Naive B cell (primary cell): ENCODE measurements at regions not wholly inside any gene's neighbourhood (a gene's known extent, or its start where the extent isn't known, plus 50 kb on each side); places are given as distances from the start of the nearest gene placed in this dataset.
"Not testable (repeated sequence)": the region's sequence is repeated elsewhere in the genome, so short reads cannot be mapped to it uniquely, and the experiment has no call there.

Experiments
- ATAC-seq, 2 donors: fragments of 150-1000 bp; cut with Tn5 transposase; 2 replicates each; pipeline ENCODE4 v1.10.0; 2021; ENCODE audit warnings: low read depth in 2 of 2, mild to moderate bottlenecking in 2 of 2, moderate library complexity in 2 of 2
- DNase-seq: peaks from one replicate; pipeline ENCODE4 v3.0.0; 2022
- H3K27ac Mint-ChIP-seq, 6 donors: one replicate each; pipeline ENCODE4 v1.8.0; 2020 to 2022; ENCODE audit warnings: mild to moderate bottlenecking in 6 of 6, mixed read lengths in 6 of 6, moderate library complexity in 5 of 6, inconsistent platforms in 2 of 6
- H3K27me3 Mint-ChIP-seq, 3 donors: one replicate each; pipeline ENCODE4 v1.8.0; 2021 to 2022; ENCODE audit warnings: mixed read lengths in 3 of 3, mild to moderate bottlenecking in 1 of 3
- H3K36me3 Mint-ChIP-seq, 2 donors: one replicate each; pipeline ENCODE4 v1.8.0; 2020 to 2022; ENCODE audit warnings: mixed read lengths in 2 of 2, inconsistent platforms in 1 of 2, mild to moderate bottlenecking in 1 of 2
- H3K4me1 Mint-ChIP-seq, 3 donors: one replicate each; pipeline ENCODE4 v1.8.0; 2020 to 2022; ENCODE audit warnings: mixed read lengths in 3 of 3, inconsistent platforms in 1 of 3, mild to moderate bottlenecking in 1 of 3, moderate library complexity in 1 of 3
- H3K4me3 Mint-ChIP-seq, 8 donors: one replicate each; pipeline ENCODE4 v1.8.0; 2020 to 2022; ENCODE audit warnings: mild to moderate bottlenecking in 8 of 8, mixed read lengths in 8 of 8, moderate library complexity in 8 of 8, inconsistent platforms in 2 of 8
- H3K9me3 Mint-ChIP-seq, 7 donors: one replicate each; pipeline ENCODE4 v1.8.0; 2020 to 2022; ENCODE audit warnings: mixed read lengths in 7 of 7, mild to moderate bottlenecking in 5 of 7, inconsistent platforms in 2 of 7, moderate library complexity in 1 of 7

DNA sequence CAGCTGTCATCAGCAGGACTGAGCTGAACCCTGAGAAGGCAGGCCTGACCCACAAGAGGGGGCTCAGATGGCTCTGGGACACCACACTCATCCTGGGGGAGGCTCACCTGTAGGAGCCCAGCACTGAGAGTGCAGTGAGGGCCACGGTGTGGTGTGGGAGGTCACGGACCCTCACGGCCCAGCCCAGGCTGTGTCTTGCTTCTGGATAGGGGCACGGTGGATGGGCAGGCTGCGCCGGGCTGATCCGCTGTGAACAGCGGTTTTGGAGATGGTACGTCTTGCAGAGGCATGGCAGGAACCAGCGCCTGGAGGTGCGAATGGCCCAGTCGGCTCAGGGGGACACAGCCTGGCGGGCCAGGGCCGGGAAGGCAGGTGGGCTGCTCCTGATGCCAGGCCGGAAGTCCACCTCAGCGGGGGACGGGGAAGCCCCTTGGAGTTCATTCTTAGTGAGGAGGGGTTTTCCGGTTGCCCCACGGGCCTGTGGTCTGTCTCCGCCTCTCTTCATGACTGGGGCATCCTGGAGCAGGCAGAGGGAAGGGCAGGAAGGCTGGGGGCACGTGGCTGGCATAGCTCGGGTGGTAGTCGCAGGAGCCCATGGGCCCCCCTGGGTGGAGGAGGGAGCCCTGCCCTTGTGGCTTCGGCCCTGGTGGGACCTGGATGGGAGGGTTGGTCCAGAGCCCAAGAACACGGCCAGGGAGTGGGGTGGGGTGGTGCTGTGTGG is 112.5 kb downstream of the UNCX start:
- H3K27ac Mint-ChIP-seq, result no peak overlapping the region
- ATAC-seq (no peak), DNase-seq (no peak)
- H3K4me1 Mint-ChIP-seq, result no peaks in the 10 kb centered on the region
- H3K4me3 Mint-ChIP-seq, result no peak overlapping the region
- H3K27me3 Mint-ChIP-seq, result peaks cover under 1 to 34% (median 34%) of the 10 kb centered on the region in 3 donors
- peaks cover 0 to 6% (median 4%) of the 10 kb centered on the region in 7 donors for H3K9me3 Mint-ChIP-seq
- no peaks in the 10 kb centered on the region for H3K36me3 Mint-ChIP-seq

DNA sequence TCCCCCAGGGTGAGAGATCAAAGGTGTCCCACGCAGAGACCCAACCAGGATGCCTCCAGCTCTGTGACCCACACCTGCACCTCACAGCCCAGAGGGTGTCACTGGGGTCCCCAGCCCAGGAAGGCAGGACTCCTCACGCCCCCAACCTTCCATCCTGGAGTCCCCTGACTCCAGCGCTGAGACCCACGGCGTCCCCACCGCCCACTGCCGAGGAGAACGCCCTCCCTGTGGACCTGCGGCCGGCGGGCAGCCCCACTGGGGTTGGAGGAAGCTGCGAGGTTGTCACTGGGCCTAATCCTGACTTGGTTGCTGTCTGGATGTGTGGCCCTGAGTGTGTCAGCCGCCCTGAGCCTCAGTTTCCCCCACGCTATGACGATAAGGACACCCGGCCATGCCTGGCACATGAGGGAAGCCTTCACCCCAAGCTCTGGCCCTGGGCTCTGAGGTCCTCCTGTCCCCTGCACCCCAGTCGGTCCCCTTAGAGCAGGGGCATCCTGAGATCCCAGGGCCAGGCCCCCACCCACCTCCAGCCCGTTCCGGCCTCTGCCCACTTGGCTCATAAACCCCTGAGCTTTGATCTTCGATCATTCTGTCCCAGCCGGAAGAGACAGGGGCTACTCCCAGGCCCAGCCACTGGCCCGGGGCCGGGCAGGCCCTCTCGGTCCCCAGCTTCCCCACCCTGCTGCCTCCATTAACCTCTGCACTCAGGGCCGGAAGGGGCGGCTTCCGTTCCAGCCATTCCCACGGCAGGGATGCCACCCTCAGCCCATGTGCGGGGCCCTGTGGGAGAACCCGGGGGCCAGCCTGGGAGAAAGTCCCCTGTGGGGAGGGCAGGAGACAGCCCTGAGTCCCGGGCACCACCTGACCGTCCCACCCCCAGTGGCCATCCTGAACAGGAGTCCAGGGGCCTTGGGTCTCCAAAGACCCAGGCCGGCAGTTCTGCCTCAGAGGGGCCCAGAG is 113.2 kb downstream of the MICALL2 start:
- ATAC-seq, result no peak
- H3K4me3 Mint-ChIP-seq, result no peak overlapping the region
- DNase-seq, result no peak
- peaks cover 0 to 6% (median 4%) of the 10 kb centered on the region in 7 donors for H3K9me3 Mint-ChIP-seq
- no peak overlapping the region for H3K27ac Mint-ChIP-seq
- H3K27me3 Mint-ChIP-seq, result peaks cover 7 to 40% (median 35%) of the 10 kb centered on the region in 3 donors
- no peaks in the 10 kb centered on the region for H3K4me1 Mint-ChIP-seq
- H3K36me3 Mint-ChIP-seq, result no peaks in the 10 kb centered on the region

DNA sequence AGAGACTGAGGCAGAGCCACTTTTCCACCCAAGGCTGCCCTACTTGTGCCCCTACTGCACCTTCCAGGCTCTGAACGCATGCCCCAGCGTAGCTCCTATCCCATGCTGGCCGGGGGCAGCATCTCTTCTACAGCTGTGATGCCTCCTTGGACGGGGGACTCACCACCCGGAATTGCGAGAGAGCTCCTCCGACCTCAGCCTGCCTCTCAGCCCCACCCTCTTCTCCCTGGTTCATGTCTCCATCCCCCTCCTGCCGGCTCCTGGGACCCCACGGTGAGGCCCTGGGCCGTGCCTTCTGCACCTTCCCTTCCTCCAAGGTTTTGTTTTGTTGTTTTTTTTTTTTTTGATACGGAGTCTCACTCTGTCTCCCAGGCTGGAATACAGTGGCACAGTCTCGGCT is 112.4 kb downstream of the MICALL2 start:
- Mint-ChIP-seq H3K4me3 (no peak overlapping the region), H3K4me1 (no peaks in the 10 kb centered on the region), H3K27ac (no peak overlapping the region), H3K27me3 (peaks cover 7 to 40% (median 35%) of the 10 kb centered on the region in 3 donors), H3K9me3 (peaks cover 0 to 6% (median 4%) of the 10 kb centered on the region in 7 donors), H3K36me3 (no peaks in the 10 kb centered on the region)
- no peak for ATAC-seq
- DNase-seq, result no peak

DNA sequence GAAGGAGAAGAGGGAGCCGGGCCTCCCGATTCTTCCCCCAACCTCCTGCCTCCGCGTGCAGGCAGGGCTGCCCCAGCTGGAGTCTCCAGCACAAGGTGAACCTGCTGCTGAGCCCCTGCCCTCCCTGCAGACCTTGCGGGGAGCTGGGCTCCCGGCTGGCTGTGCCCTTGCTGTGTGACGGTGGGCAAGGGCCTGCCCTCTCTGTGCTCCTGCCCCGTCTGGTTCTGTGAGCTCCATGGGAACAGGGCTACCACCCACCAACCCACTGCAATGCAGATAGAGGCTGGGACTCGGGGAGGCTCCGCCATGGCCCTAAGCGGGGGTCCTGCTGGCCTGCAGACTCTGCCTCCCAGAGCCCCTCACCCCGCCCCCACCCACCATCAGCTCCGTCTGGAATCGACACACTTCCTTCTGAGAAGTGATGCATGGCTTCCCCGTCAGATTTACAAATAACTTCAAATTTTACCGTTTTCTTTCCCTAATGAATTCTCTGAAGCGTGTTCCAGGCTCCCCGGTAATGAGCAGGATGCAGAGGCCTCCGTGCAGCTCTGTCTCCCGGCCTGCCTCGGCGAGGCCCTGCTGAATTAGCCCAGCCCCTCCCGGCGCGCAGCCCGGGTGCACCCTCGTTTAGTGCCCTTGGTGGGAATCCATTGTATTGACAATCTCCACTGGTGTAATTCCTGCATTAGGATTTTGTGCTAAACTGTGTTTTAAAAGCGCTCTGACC is 111.0 kb downstream of the MICALL2 start:
- ATAC-seq, result no peak
- H3K4me3 Mint-ChIP-seq, result no peak overlapping the region
- no peaks in the 10 kb centered on the region for H3K36me3 Mint-ChIP-seq
- no peak overlapping the region for H3K27ac Mint-ChIP-seq
- no peaks in the 10 kb centered on the region for H3K4me1 Mint-ChIP-seq
- DNase-seq, result no peak
- peaks cover 7 to 40% (median 35%) of the 10 kb centered on the region in 3 donors for H3K27me3 Mint-ChIP-seq
- peaks cover 0 to 3% (median 1%) of the 10 kb centered on the region in 7 donors for H3K9me3 Mint-ChIP-seq

DNA sequence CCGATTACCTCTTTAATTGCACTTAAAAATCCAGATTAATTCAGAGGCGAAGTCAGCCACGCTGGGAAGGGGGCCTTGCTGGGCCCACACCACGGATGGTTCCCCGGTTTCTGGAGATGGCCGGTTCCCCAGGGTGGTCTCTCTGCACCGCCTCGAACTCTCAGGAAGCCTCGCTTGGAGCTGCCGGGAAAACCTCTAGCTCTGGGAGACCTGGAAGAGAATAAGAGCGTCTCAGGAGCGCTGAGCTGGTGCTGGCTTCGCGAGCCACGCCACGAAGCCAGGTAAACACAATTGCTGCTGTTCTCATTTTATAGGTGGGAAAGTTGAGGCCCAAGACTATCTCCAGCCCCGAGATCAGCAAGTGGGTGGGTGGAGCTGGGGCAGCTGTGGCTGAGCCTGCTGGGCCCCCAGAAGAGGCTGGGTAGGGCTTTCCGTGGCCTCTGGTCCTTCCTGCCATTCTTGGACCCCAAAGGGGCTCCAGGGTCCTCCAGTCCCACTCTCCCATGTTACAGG is 110.4 kb downstream of the MICALL2 start:
- H3K27me3 Mint-ChIP-seq, result peaks cover 7 to 40% (median 35%) of the 10 kb centered on the region in 3 donors

DNA sequence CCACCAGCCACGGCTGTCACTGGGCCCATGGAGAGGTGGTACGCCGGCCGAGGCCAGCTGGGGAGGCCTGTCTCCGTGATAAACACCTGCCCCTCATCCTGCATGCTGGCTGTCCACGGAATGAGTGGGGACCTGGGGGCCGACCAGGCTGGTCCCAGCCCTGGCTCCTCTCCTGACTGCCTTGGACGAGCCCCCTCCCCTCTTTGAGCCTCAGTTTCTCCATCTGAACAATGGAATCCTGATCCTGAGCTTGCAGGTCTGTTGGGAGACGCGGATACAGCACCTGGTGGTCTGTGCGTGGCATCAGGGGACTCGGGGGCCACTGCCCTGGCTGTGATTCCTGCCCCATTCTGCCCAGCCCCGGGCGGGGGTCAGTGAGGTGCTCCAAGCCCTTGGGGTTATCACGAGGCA is 109.9 kb downstream of the MICALL2 start:
- no peak for ATAC-seq
- no peak overlapping the region for H3K27ac Mint-ChIP-seq
- DNase-seq, result no peak
- no peaks in the 10 kb centered on the region for H3K9me3 Mint-ChIP-seq
- no peaks in the 10 kb centered on the region for H3K36me3 Mint-ChIP-seq
- no peak overlapping the region for H3K4me3 Mint-ChIP-seq
- peaks cover 7 to 40% (median 35%) of the 10 kb centered on the region in 3 donors for H3K27me3 Mint-ChIP-seq
- H3K4me1 Mint-ChIP-seq, result no peaks in the 10 kb centered on the region

More for the DNA sequence above, 110.4 kb downstream of the MICALL2 start:
- Mint-ChIP-seq H3K36me3 (no peaks in the 10 kb centered on the region), H3K4me1 (no peaks in the 10 kb centered on the region), H3K4me3 (no peak overlapping the region), H3K27ac (no peak overlapping the region), H3K9me3 (peaks cover 0 to under 1% (median 0%) of the 10 kb centered on the region in 7 donors)
- DNase-seq (no peak), ATAC-seq (no peak)

DNA sequence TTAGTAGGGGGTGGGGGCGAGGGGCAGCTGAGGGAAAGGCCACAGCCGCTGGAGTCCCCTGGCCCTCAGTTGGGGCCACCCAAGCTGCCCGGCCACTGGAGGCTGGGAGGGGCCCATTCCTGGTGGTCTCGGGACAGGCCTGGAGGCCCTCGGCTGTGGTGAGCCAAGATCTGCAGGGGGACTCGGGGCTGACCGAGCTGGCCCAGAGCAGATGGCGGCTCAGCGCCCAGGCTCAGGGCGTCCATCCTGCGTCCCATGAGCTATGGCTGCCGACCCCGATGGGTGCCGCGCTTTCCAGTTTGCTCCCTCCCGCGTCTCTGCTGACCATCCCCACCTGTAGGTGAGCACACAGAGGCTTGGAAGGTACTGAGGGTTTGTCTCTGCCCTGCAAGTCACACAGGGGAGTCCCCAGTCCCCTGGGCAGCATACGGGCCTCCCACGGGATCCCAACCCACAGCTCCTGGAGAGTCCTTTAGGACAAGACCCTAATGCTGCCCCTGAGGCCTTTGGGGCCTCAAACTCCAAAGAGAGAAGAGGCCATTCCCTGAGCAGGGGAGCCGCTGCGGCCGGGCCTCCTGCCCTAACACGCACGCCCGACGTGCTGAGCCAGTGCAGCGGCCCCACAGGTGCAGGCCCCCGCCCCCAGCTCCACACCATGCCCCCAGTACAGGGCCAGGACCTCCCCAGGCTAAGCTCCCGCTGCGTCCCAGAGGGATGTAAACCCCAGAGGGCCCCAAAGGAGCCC is 107.2 kb downstream of the MICALL2 start:
- Mint-ChIP-seq H3K9me3 (no peaks in the 10 kb centered on the region), H3K27ac (no peak overlapping the region), H3K36me3 (no peaks in the 10 kb centered on the region), H3K27me3 (peaks cover 7 to 40% (median 40%) of the 10 kb centered on the region in 3 donors), H3K4me1 (no peaks in the 10 kb centered on the region), H3K4me3 (no peak overlapping the region)
- ATAC-seq (no peak), DNase-seq (no peak)

DNA sequence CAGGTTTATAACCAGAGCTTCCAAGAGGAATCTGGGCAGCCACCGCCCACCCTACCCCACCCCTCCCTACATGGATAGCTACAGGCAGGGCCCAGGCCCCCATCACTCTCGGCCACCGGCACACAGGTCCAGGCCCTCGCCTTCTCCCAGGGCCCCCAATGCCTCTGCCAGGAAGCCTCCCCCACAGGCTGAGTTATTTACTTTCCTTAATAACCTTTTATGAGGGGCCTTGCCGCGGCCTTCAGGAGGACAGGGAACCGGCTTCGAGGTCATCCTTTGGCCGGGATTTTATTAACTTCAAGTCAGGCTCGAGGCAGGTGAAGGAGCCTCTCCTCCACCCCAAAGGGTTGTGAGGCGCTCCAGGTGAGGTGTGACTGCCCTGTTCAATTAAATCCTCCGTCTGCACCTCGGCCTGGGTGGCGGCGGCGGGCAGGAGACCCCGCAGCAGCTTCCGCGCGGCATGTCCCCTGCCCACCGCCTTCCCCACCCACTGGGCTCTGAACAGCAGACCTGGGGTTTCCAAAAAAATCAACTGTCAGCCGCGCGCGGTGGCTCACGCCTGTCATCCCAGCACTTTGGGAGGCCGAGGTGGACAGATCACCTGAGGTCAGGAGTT is 106.5 kb downstream of the MICALL2 start:
- ATAC-seq, result no peak
- no peak overlapping the region for H3K27ac Mint-ChIP-seq
- H3K27me3 Mint-ChIP-seq, result peaks cover 7 to 33% (median 33%) of the 10 kb centered on the region in 3 donors
- H3K36me3 Mint-ChIP-seq, result no peaks in the 10 kb centered on the region
- no peaks in the 10 kb centered on the region for H3K9me3 Mint-ChIP-seq
- no peak for DNase-seq
- no peaks in the 10 kb centered on the region for H3K4me1 Mint-ChIP-seq
- H3K4me3 Mint-ChIP-seq, result no peak overlapping the region

DNA sequence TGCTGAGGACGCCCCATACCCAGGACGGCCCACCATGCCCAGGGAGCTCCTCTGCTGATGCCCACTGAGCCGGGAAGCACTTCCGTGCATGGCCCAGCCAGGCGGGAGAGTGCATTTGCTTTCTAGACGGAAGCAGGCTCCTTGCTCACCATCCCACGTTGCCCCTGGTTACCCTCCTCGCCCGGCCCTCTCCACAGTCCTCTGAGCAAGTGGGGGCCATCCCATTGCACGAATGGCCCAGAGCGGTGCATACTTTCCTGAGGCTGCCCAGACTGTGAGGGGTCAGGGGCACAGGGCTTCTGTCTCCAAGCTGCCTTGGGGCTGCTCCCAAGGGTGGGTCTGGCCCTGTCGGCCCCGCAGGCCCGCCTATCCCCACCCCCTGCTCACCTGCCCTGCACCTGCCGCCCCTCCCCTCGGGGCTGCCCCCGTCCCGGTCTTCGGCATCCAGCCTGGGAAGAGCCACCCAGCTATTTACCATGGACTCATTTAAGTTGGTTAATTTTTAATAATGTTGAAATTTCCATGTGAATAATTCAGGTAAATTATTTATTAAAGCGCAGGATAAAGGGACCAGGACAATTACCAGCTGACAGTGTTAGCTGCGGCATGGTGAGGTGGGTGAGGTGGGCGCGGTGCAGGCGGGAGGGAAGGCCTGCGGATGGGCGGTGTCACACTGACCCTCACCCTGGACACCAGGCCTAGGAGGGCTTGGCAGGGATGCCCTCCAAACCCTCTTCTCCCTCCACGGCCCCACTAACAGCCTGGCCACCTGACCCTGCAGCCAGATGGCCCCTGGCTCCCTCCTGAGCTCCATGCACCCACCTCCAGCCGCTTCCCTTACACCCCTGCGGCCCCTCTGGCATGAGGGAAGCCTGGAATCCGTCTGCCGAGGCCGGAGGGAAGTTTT is 104.4 kb downstream of the MICALL2 start:
- H3K27ac Mint-ChIP-seq, result no peak overlapping the region
- H3K36me3 Mint-ChIP-seq, result no peaks in the 10 kb centered on the region
- H3K4me3 Mint-ChIP-seq, result no peak overlapping the region
- DNase-seq (no peak), ATAC-seq (no peak)
- peaks cover 0 to 1% (median 0%) of the 10 kb centered on the region in 7 donors for H3K9me3 Mint-ChIP-seq
- H3K4me1 Mint-ChIP-seq, result no peaks in the 10 kb centered on the region
- peaks cover 7 to 14% (median 13%) of the 10 kb centered on the region in 3 donors for H3K27me3 Mint-ChIP-seq

DNA sequence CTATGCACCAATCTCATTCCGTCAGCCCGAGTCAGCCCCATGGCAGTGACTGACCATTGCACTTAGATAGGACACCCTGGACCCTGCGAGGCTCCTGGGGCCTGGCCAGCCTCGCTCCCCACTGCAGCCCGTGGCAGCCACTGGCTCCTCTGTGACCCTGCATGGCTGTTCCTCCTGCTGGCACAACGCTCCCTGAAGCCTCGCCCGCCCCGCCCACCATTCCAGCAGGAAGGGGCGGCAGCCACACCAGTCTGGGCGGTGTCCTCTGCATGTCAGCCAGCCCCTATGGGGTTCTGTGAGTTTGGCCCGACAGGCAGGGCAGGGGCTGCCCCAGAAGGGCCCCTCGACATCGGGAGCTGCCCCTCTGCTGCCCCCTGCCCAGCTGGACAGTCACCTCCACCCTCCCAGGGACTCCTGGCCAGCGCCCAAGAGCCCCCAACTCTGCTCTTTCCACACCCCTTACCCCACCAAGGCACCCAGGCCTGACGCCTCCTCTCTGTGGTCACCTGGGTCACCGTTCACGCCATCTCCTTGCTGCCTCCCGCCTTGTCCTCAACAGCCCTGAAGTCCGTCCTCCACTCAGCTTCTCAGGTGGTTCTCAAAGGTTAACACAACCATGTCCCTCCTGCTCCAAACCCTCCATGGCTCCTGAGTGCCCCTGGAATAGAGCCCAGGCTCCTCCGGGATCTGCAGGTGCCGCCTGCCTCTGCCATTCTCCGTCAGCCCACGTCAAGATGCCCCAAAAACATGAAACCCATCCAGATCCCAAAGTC is 103.5 kb downstream of the MICALL2 start:
- no peak overlapping the region for H3K27ac Mint-ChIP-seq

DNA sequence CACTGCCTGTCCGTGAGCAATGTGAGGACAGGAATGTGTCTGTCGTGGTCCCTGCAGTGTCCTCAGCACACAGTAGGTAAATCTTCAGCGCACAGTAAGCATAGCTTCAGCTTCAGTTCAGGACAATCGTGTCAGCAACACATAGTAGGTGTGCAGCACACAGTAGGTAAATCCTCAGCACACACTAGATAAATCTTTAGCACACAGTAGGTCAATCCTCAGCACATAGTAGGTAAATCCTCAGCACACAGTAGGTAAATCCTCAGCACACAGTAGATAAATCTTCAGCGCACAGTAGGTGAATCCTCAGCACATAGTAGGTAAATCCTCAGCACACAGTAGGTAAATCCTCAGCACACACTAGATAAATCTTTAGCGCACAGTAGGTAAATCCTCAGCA is 102.4 kb downstream of the MICALL2 start:
- not testable (repeated sequence) for H3K27ac Mint-ChIP-seq, H3K9me3 Mint-ChIP-seq, DNase-seq, ATAC-seq, H3K4me1 Mint-ChIP-seq, H3K36me3 Mint-ChIP-seq, H3K4me3 Mint-ChIP-seq
- H3K27me3 Mint-ChIP-seq, result peaks cover 0 to 10% (median 6%) of the 10 kb centered on the region in 3 donors

More for the DNA sequence above, 103.5 kb downstream of the MICALL2 start:
- ATAC-seq, result no peak
- Mint-ChIP-seq H3K36me3 (no peaks in the 10 kb centered on the region), H3K9me3 (peaks cover 0 to 6% (median 0%) of the 10 kb centered on the region in 7 donors), H3K27me3 (peaks cover under 1 to 10% (median 8%) of the 10 kb centered on the region in 3 donors), H3K4me3 (no peak overlapping the region), H3K4me1 (no peaks in the 10 kb centered on the region)
- DNase-seq, result no peak
